Ovary (tissue), 7 donors: ENCODE measurements at regions not wholly inside any gene's neighbourhood (a gene's known extent, or its start where the extent isn't known, plus 50 kb on each side); places are given as distances from the start of the nearest gene placed in this dataset.
"Not testable (repeated sequence)": the region's sequence is repeated elsewhere in the genome, so short reads cannot be mapped to it uniquely, and the experiment has no call there.

Experiments
- DNase-seq, 5 donors: peaks; one replicate each; pipeline ENCODE4 v3.0.0-alpha.2; 2019 to 2020
- H3K27ac ChIP-seq, 2 donors: fragments of 200-600 bp; one replicate each; pipeline versions ENCODE4 v1.5.1 to v1.8.0; 2019 to 2022
- H3K27me3 ChIP-seq: fragments of 200-600 bp; one replicate; pipeline ENCODE4 v1.8.0; 2022
- H3K36me3 ChIP-seq: fragments of 200-600 bp; sonication (generic); one replicate; pipeline ENCODE4 v1.5.1; 2019
- H3K4me1 ChIP-seq: one replicate; pipeline ENCODE4 v1.8.1; 2013; ENCODE audit warnings: mild to moderate bottlenecking, moderate library complexity; ENCODE audit not compliant: insufficient read depth
- H3K4me3 ChIP-seq: fragments of 200-600 bp; sonication (generic); one replicate; pipeline ENCODE4 v1.5.1; 2017
- H3K9me3 ChIP-seq, 2 donors: fragments of 200-600 bp in 1 of 2; sonication (generic) in 1 of 2; one replicate each; pipeline versions ENCODE4 v1.5.1 to v1.8.1; 2013 to 2019; ENCODE audit warnings: mild to moderate bottlenecking in 1 of 2, moderate library complexity in 1 of 2
- CTCF ChIP-seq, 3 donors: fragments of 450-650 bp in 2 of 3; fragments of 200-600 bp in 1 of 3; IDR thresholded peaks; one replicate each; pipeline versions ENCODE4 v1.5.1 to v1.8.0; 2016 to 2022; ENCODE audit warnings: antibody characterized with exemption in 3 of 3, mild to moderate bottlenecking in 1 of 3
- EP300 ChIP-seq: sonication (generic); formaldehyde crosslinking; IDR thresholded peaks from one replicate; pipeline ENCODE4 v1.6.1; 2017; ENCODE audit warnings: antibody characterized with exemption
- POLR2A ChIP-seq: fragments of 450-650 bp; IDR thresholded peaks from one replicate; pipeline ENCODE4 v1.6.1; 2017; ENCODE audit warnings: antibody characterized with exemption, mild to moderate bottlenecking, moderate library complexity
- WGBS, 3 donors: extraction: QIAGEN DNeasy Blood & Tissue Kit in 1 of 3; methylation state at CpG; one replicate each; pipeline versions ENCODE4 v1.1.5 to v1.1.7; 2013 to 2017; 5-methylcytosine and 5-hydroxymethylcytosine counted together
- intact Hi-C, 4 donors: fragments of 100-400 bp; cut with DNase I; formaldehyde crosslinking; loops; one replicate each; pipeline versions ENCODE4 v1.11.0 to v1.15.1; 2022 to 2023
- donor health status: DM: no; HTN: no; CAD: no; lungs with moderate emphysema.
- donor health status: DM: no; HTN: no; CAD: no.
- donor health status: Bipolar disorder and iron deficiency.
- donor health status: DM: no; HTN: no; CAD: no.
- donor health status: DM: yes; HTN: yes; CAD: no.

DNA sequence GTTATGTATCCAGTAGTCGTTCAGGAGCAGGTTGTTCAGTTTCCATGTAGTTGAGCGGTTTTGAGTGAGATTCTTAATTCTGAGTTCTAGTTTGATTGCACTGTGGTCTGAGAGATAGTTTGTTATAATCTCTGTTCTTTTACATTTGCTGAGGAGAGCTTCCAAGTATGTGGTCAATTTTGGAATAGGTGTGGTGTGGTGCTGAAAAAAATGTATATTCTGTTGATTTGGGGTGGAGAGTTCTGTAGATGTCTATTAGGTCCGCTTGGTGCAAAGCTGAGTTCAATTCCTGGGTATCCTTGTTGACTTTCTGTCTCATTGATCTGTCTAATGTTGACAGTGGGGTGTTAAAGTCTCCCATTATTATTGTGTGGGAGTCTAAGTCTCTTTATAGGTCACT is 68.6 kb upstream of the IZUMO1R start:
- H3K36me3 ChIP-seq, H3K4me1 ChIP-seq, H3K27me3 ChIP-seq, H3K9me3 ChIP-seq, intact Hi-C loops, H3K27ac ChIP-seq, DNase-seq, H3K4me3 ChIP-seq: not testable (repeated sequence)
- WGBS, 3 donors, result 52 to 82% (median 64%) methylated on average over 1 to 3 of the region's 3 CpGs

DNA sequence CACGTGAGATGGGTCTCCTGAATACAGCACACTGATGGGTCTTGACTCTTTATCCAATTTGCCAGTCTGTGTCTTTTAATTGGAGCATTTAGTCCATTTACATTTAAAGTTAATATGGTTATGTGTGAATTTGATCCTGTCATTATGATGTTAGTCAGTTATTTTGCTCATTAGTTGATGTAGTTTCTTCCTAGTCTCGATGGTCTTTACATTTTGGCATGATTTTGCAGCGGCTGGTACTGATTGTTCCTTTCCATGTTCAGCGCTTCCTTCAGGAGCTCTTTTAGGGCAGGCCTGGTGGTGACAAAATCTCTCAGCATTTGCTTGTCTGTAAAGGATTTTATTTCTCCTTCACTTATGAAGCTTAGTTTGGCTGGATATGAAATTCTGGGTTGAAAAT is 68.0 kb upstream of the IZUMO1R start:
- H3K4me3 ChIP-seq, H3K4me1 ChIP-seq, DNase-seq, H3K27me3 ChIP-seq, intact Hi-C loops, H3K27ac ChIP-seq, H3K36me3 ChIP-seq, H3K9me3 ChIP-seq: not testable (repeated sequence)
- 82 to 89% (median 86%) methylated on average over 3 to 4 of the region's 4 CpGs for WGBS, 3 donors

DNA sequence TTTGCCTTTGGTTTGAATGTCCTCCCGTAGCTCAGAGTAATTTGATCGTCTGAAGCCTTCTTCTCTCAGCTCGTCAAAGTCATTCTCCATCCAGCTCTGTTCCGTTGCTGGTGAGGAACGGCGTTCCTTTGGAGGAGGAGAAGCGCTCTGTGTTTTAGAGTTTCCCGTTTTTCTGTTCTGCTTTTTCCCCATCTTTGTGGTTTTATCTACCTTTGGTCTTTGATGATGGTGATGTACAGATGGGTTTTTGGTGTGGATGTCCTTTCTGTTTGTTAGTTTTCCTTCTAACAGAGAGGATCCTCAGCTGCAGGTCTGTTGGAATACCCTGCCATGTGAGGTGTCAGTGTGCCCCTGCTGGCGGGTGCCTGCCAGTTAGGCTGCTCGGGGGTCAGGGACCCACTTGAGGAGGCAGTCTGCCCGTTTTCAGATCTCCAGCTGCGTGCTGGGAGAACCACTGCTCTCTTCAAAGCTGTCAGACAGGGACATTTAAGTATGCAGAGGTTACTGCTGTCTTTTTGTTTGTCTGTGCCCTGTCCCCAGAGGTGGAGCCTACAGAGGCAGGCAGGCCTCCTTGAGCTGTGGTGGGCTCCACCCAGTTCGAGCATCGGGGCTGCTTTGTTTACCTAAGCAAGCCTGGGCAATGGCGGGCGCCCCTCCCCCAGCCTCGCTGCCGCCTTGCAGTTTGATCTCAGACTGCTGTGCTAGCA is 66.8 kb upstream of the IZUMO1R start:
- 76 to 82% (median 79%) methylated on average over 18 of the region's 18 CpGs for WGBS, 3 donors
- H3K4me3 ChIP-seq, H3K36me3 ChIP-seq, H3K27ac ChIP-seq, H3K9me3 ChIP-seq, H3K27me3 ChIP-seq, H3K4me1 ChIP-seq, intact Hi-C loops: not testable (repeated sequence)
- peak; percentile 22 for TF ChIP-seq POLR2A
- DNase-seq, result peak; percentile 30 to 51 (median 36)

- H3K27ac ChIP-seq, H3K9me3 ChIP-seq, H3K4me3 ChIP-seq, intact Hi-C loops, H3K36me3 ChIP-seq, H3K4me1 ChIP-seq, H3K27me3 ChIP-seq: not testable (repeated sequence)
- DNase-seq, result peak; percentile 31 to 43 (median 41)
- WGBS, 3 donors, result 91 to 94% (median 93%) methylated on average over 24 of the region's 24 CpGs
These were observed 66.1 kb upstream of the IZUMO1R start for GRCh38 chr11:94238154-94238735.

DNA sequence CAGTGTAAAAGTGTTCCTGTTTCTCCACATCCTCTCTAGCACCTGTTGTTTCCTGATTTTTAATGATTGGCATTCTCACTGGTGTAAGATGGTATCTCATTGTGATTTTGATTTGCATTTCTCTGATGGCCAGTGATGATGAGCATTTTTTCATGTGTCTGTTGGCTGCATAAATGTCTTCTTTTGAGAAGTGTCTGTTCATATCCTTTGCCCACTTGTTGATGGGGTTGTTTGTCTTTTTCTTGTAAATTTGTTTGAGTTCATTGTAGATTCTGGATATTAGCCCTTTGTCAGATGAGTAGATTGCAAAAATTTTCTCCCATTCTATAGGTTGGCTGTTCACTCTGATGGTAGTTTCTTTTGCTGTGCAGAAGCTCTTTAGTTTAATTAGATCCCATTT is 65.6 kb upstream of the IZUMO1R start:
- DNase-seq, H3K36me3 ChIP-seq, H3K4me3 ChIP-seq, H3K27ac ChIP-seq, H3K9me3 ChIP-seq, H3K27me3 ChIP-seq, H3K4me1 ChIP-seq, intact Hi-C loops: not testable (repeated sequence)

DNA sequence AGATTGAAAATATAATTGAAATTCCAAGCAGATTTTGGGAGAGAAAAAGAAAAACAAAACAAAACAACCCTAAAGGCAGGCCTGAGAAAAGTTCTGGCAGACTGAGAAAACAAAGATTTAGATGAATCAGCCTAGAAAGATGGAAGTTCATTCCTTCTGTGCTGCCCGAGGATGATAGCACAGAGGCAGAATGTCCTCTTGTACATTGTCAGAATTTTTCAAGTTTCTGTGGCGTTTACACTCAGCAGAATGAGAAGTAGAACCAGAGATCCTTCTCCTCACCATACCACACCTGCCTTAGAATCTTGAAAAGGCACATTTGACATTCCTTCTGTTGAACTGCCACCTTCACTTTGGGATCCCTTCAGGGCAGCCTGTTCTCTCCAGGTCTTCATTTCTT is 62.5 kb upstream of the IZUMO1R start:
- H3K4me3 ChIP-seq, result no peak overlapping the region
- no peaks in the 10 kb centered on the region for H3K36me3 ChIP-seq
- intact Hi-C loops, result no loop called here
- H3K9me3 ChIP-seq, result peaks cover 0 to 2% of the 10 kb centered on the region in 2 donors
- no peak for DNase-seq
- H3K27me3 ChIP-seq, result no peaks in the 10 kb centered on the region
- no peaks in the 10 kb centered on the region for H3K4me1 ChIP-seq
- 5 to 14% (median 10%) methylated on average over 2 of the region's 2 CpGs for WGBS, 3 donors
- no peak overlapping the region for H3K27ac ChIP-seq
- TF ChIP-seq EP300, result no peak
- TF ChIP-seq POLR2A, result no peak
- TF ChIP-seq CTCF (IDR thresholded peaks at IDR 0.05), result no peak

GRCh38 chr11:94243571-94244515 is 60.5 kb upstream of the IZUMO1R start:
- 70 to 85% (median 79%) methylated on average over 4 of the region's 4 CpGs for WGBS, 3 donors
- H3K4me3 ChIP-seq, result no peak overlapping the region
- H3K9me3 ChIP-seq, result no peaks in the 10 kb centered on the region
- H3K4me1 ChIP-seq, result no peaks in the 10 kb centered on the region
- intact Hi-C loops, result no loop called here
- no peaks in the 10 kb centered on the region for H3K27me3 ChIP-seq
- TF ChIP-seq EP300 (no peak), POLR2A (no peak), CTCF (IDR thresholded peaks at IDR 0.05) (no peak)
- H3K27ac ChIP-seq, result no peak overlapping the region
- H3K36me3 ChIP-seq, result no peaks in the 10 kb centered on the region
- DNase-seq, result no peak
